CMK (cell line): ENCODE measurements at regions not wholly inside any gene's neighbourhood (a gene's known extent, or its start where the extent isn't known, plus 50 kb on each side); places are given as distances from the start of the nearest gene placed in this dataset.
"Not testable (repeated sequence)": the region's sequence is repeated elsewhere in the genome, so short reads cannot be mapped to it uniquely, and the experiment has no call there.

Source experiments
- DNase-seq: peaks from one replicate; pipeline ENCODE4 v3.0.0-alpha.2; 2010; ENCODE audit warnings: low read depth

- DNase-seq, result no peak
Observed at GRCh38 chr19:34033880-34034279, 138.4 kb upstream of the LSM14A start.

- DNase-seq, result no peak
Observed at GRCh38 chr19:34034318-34034846, 137.9 kb upstream of the LSM14A start.

GRCh38 chr19:34041925-34042521 is 130.3 kb upstream of the LSM14A start:
- DNase-seq, result peak; percentile 22

- no peak for DNase-seq
Observed at GRCh38 chr19:34044021-34044420, 128.3 kb upstream of the LSM14A start.

GRCh38 chr19:34049944-34050343 is 122.4 kb upstream of the LSM14A start:
- no peak for DNase-seq

GRCh38 chr19:34050430-34050829 is 121.9 kb upstream of the LSM14A start:
- DNase-seq, result not testable (repeated sequence)

GRCh38 chr19:34051255-34051654 is 121.0 kb upstream of the LSM14A start:
- DNase-seq, result no peak

GRCh38 chr19:34057155-34057554 is 115.1 kb upstream of the LSM14A start:
- DNase-seq, result no peak

GRCh38 chr19:34066007-34066643 is 106.2 kb upstream of the LSM14A start:
- DNase-seq, result no peak

GRCh38 chr19:34067861-34068271 is 104.4 kb upstream of the LSM14A start:
- no peak for DNase-seq

GRCh38 chr19:34075661-34076091 is 96.6 kb upstream of the LSM14A start:
- DNase-seq, result no peak

GRCh38 chr19:34082289-34083077 is 89.8 kb upstream of the LSM14A start:
- DNase-seq, result no peak

- no peak for DNase-seq
Observed at GRCh38 chr19:34084396-34085145, 87.7 kb upstream of the LSM14A start.

GRCh38 chr19:34085336-34085735 is 87.0 kb upstream of the LSM14A start:
- no peak for DNase-seq

GRCh38 chr19:34088292-34088691 is 84.0 kb upstream of the LSM14A start:
- no peak for DNase-seq

GRCh38 chr19:34089566-34089965 is 82.7 kb upstream of the LSM14A start:
- DNase-seq, result no peak

- DNase-seq, result no peak
Observed at GRCh38 chr19:34094960-34095359, 77.3 kb upstream of the LSM14A start.

GRCh38 chr19:34095411-34095810 is 76.9 kb upstream of the LSM14A start:
- not testable (repeated sequence) for DNase-seq

GRCh38 chr19:34096020-34096915 is 76.0 kb upstream of the LSM14A start:
- DNase-seq, result no peak

GRCh38 chr19:34104096-34104495 is 68.2 kb upstream of the LSM14A start:
- no peak for DNase-seq

GRCh38 chr19:34104557-34104956 is 67.7 kb upstream of the LSM14A start:
- DNase-seq, result no peak
